Kidney capillary endothelial cell (primary cell): ENCODE measurements at regions not wholly inside any gene's neighbourhood (a gene's known extent, or its start where the extent isn't known, plus 50 kb on each side); places are given as distances from the start of the nearest gene placed in this dataset.

ENCODE experiments used
- DNase-seq: peaks from one replicate; pipeline ENCODE4 v3.0.0-alpha.2; 2018; ENCODE audit warnings: low spot score

- DNase-seq = no peak
Measured at GRCh38 chr10:57874810-57875209, 392.9 kb downstream of the IPMK start.

GRCh38 chr10:57867241-57867640 is 400.5 kb downstream of the IPMK start:
- DNase-seq = no peak

GRCh38 chr10:57864765-57865680 is 402.7 kb downstream of the IPMK start:
- DNase-seq = no peak

GRCh38 chr10:57849691-57850357 is 417.9 kb downstream of the IPMK start:
- no peak for DNase-seq

- no peak for DNase-seq
Measured at GRCh38 chr10:57846307-57847065, 421.2 kb downstream of the IPMK start.

- DNase-seq = no peak
Measured at GRCh38 chr10:57844387-57844998, 423.2 kb downstream of the IPMK start.

GRCh38 chr10:57830877-57831560 is 436.7 kb downstream of the IPMK start:
- DNase-seq = no peak

GRCh38 chr10:57825015-57825414 is 442.7 kb downstream of the IPMK start:
- DNase-seq = no peak

- DNase-seq = no peak
Measured at GRCh38 chr10:57823398-57823797, 444.3 kb downstream of the IPMK start.

GRCh38 chr10:57822965-57823364 is 444.7 kb downstream of the IPMK start:
- no peak for DNase-seq

- DNase-seq = no peak
Measured at GRCh38 chr10:57818522-57818921, 449.2 kb downstream of the IPMK start.

GRCh38 chr10:57817741-57818140 is 450.0 kb downstream of the IPMK start:
- no peak for DNase-seq

- DNase-seq = no peak
Measured at GRCh38 chr10:57815949-57816348, 451.7 kb downstream of the IPMK start.

GRCh38 chr10:57809961-57810360 is 457.7 kb downstream of the IPMK start:
- DNase-seq = no peak

- no peak for DNase-seq
Measured at GRCh38 chr10:57807906-57808305, 459.8 kb downstream of the IPMK start.

- no peak for DNase-seq
Measured at GRCh38 chr10:57806675-57807074, 461.0 kb downstream of the IPMK start.

- no peak for DNase-seq
Measured at GRCh38 chr10:57799625-57800024, 468.1 kb downstream of the IPMK start.

- no peak for DNase-seq
Measured at GRCh38 chr10:57798830-57799229, 468.9 kb downstream of the IPMK start.

GRCh38 chr10:57791546-57791945 is 476.1 kb downstream of the IPMK start:
- no peak for DNase-seq

- DNase-seq = no peak
Measured at GRCh38 chr10:57790703-57791102, 477.0 kb downstream of the IPMK start.

GRCh38 chr10:57788117-57788516 is 479.6 kb downstream of the IPMK start:
- DNase-seq = no peak
